GM12865 (cell line): ENCODE measurements at regions not wholly inside any gene's neighbourhood (a gene's known extent, or its start where the extent isn't known, plus 50 kb on each side); places are given as distances from the start of the nearest gene placed in this dataset.

ENCODE experiments used
- DNase-seq: peaks from one replicate; pipeline ENCODE4 v3.0.0; 2010; ENCODE audit warnings: low read depth
- H3K4me3 ChIP-seq: 2 replicates; pipeline ENCODE4 v1.5.1; 2011; ENCODE audit warnings: mild to moderate bottlenecking, low read depth, low read length, control low read depth
- TF ChIP-seq, protein P1 (sequence below): IDR thresholded peaks from 2 replicates; pipeline ENCODE4 v1.5.1; 2011; ENCODE audit warnings: low read length, control low read depth, low read depth, inconsistent platforms; ENCODE audit not compliant: insufficient read depth; ENCODE audit errors: missing control alignments

DNA sequence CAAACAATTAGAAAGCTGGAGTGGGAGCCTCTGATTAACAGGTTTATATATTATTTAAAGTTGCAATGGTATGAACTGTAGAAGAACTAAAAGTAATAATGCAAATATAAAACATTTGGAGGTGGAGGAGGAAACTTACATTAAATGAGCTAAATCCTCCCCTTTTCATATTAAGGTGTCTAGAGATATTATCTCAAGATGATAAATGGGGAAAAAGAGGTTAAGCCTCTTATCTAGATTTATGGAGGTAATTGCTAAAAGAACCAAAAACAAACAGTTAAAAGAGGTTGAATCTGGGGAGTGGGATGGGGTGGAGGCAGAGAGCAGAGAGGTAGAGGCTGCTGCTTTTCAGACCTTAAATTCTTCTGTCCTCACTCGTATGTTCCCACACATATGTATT is 147.8 kb upstream of the SLC24A2 start:
- no peak overlapping the region for H3K4me3 ChIP-seq
- TF ChIP-seq, protein P1, sequence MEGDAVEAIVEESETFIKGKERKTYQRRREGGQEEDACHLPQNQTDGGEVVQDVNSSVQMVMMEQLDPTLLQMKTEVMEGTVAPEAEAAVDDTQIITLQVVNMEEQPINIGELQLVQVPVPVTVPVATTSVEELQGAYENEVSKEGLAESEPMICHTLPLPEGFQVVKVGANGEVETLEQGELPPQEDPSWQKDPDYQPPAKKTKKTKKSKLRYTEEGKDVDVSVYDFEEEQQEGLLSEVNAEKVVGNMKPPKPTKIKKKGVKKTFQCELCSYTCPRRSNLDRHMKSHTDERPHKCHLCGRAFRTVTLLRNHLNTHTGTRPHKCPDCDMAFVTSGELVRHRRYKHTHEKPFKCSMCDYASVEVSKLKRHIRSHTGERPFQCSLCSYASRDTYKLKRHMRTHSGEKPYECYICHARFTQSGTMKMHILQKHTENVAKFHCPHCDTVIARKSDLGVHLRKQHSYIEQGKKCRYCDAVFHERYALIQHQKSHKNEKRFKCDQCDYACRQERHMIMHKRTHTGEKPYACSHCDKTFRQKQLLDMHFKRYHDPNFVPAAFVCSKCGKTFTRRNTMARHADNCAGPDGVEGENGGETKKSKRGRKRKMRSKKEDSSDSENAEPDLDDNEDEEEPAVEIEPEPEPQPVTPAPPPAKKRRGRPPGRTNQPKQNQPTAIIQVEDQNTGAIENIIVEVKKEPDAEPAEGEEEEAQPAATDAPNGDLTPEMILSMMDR = no peak
- no peak for DNase-seq

GRCh38 chr9:19935422-19935821 is 146.6 kb upstream of the SLC24A2 start:
- TF ChIP-seq, protein P1 = no peak
- no peak for DNase-seq
- H3K4me3 ChIP-seq = no peak overlapping the region

DNA sequence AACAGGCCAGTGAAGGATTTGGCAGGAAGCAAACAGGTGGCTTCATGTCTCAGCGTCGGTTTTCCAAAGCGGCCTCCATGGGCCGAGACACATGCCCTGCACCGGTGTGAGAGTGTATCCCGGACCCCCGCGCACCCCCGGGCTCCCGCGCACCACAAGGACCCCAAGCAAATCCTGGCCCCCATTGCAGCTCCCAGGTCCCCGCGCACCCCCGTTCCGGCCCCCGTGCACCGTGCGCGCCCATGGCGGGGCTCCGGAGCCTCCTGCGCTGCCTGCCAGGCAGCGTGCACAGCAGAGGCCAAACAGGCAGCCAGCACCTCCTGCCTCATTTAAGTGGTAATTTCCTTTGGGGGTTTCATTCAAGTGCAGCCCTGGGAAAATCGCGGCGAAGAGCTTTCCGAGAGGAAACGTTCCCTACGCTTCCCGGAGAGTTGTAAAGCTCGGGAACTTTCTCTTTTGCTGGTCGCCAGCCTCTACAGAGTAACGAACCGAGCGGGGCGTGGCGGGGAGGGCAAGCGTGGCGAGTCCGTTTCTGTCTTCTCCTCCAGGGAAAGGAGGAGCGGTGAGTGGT is 145.5 kb upstream of the SLC24A2 start:
- H3K4me3 ChIP-seq = no peak overlapping the region
- DNase-seq = no peak
- TF ChIP-seq, protein P1 = no peak

DNA sequence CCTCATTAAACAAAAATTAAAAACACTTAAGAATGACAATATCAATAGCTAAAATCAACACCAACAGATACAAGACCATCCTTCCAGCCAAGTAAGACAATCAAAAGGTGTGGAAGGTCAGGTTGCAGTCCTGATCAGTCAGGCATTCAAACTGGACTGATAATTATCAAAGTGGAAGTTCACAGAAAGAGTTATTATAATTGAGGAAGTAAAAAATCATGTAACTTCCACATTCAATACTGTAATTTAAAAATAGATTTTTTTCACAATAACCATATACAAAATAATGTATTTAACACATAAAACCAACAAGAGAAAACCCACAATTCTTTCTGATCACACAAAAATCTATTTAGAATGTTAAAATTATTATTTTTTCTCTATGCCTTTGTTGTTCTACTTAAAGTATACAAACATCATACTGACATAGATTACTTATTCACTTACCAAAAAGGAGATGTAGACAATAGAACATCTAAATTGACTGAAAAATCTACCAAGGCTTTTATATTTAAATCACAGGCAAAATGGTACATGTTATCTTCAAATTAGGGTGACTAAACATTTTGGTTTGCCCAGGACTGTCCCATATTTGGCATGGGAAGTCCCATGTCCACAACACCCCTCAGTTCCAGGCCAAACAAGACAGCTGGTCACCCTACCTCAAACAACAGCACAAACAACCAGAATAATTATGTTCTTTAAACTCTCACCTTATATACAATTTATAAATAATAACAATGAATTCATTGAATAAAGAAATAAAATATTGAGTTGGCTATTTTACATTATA is 142.5 kb upstream of the SLC24A2 start:
- no peak for DNase-seq
- TF ChIP-seq, protein P1 = no peak
- H3K4me3 ChIP-seq = no peak overlapping the region

GRCh38 chr9:19927560-19927959 is 138.7 kb upstream of the SLC24A2 start:
- H3K4me3 ChIP-seq = no peak overlapping the region
- peak; percentile 18 for DNase-seq
- TF ChIP-seq, protein P1 = no peak

DNA sequence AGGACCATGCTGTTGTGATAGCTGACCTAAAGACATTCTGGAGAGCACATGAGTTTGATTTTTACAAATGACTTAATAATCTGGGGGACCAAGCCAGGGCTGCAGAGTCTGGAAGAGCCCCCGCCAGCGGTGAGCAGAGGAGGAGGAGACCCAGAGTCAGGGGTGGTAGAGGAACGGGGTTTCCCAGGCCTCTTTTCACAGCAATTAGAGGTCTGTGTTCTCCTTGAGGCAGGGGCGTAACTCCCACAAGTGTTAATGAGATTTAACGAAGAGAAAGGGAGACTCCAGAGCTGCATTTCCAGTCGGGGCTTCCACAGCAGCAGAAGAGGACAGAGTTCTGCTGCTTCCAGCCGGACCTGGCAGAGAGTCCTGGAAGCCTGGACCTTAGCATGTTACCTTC is 137.9 kb upstream of the SLC24A2 start:
- TF ChIP-seq, protein P1 = no peak
- DNase-seq = no peak
- H3K4me3 ChIP-seq = no peak overlapping the region
